ENCODE measurements at regions not wholly inside any gene's neighbourhood (a gene's known extent, or its start where the extent isn't known, plus 50 kb on each side); places are given as distances from the start of the nearest gene placed in this dataset.

- no peaks in the 10 kb centered on the region for H3K9me3 ChIP-seq
- intact Hi-C loops (cut with DNase I): no loop called here
- H3K4me1 ChIP-seq: peaks cover 2% of the 10 kb centered on the region
- TF ChIP-seq CTCF (IDR thresholded peaks at IDR 0.05): no peak
- ATAC-seq (no peak), DNase-seq (no peak)
- H3K27me3 ChIP-seq (ENCODE audit: insufficient read depth in 3 of 3, low read length in 2 of 3): no peaks in the 10 kb centered on the region
- H3K27ac ChIP-seq: no peak overlapping the region
- H3K4me3 ChIP-seq: no peak overlapping the region
- 70 to 72% (median 71%) methylated on average over 6 of the region's 6 CpGs for WGBS, 3 donors
- no peaks in the 10 kb centered on the region for H3K36me3 ChIP-seq (ENCODE audit: insufficient read depth in 1 of 2, low read depth in 1 of 2)
Measured at GRCh38 chr6:40955178-40955545, 83.9 kb downstream of the UNC5CL start.

GRCh38 chr6:40954446-40955177, 84.4 kb downstream of the UNC5CL start:
- no peak for ATAC-seq
- Histone ChIP-seq H3K27me3 (ENCODE audit: insufficient read depth in 3 of 3, low read length in 2 of 3) (no peaks in the 10 kb centered on the region), H3K4me1 (peaks cover 7% of the 10 kb centered on the region), H3K4me3 (no peak overlapping the region), H3K9me3 (no peaks in the 10 kb centered on the region), H3K27ac (no peak overlapping the region), H3K36me3 (ENCODE audit: insufficient read depth in 1 of 2, low read depth in 1 of 2) (no peaks in the 10 kb centered on the region)
- no peak for DNase-seq
- 81 to 93% (median 84%) methylated on average over 6 of the region's 6 CpGs for WGBS, 3 donors
- TF ChIP-seq CTCF (IDR thresholded peaks at IDR 0.05): no peak
- intact Hi-C loops (cut with DNase I): no loop called here

- DNase-seq: no peak
- H3K9me3 ChIP-seq: no peaks in the 10 kb centered on the region
- no peak overlapping the region for H3K27ac ChIP-seq
- no peak for ATAC-seq
- H3K36me3 ChIP-seq (ENCODE audit: insufficient read depth in 1 of 2, low read depth in 1 of 2): no peaks in the 10 kb centered on the region
- intact Hi-C loops (cut with DNase I): no loop called here
- no peaks in the 10 kb centered on the region for H3K27me3 ChIP-seq (ENCODE audit: insufficient read depth in 3 of 3, low read length in 2 of 3)
- 57 to 70% (median 62%) methylated on average over 4 of the region's 4 CpGs for WGBS, 3 donors
- H3K4me3 ChIP-seq: no peak overlapping the region
- H3K4me1 ChIP-seq: peaks cover 11% of the 10 kb centered on the region
- TF ChIP-seq CTCF (IDR thresholded peaks at IDR 0.05): no peak
Measured at GRCh38 chr6:40953486-40953885, 85.5 kb downstream of the UNC5CL start.

GRCh38 chr6:40950986-40951698, 87.9 kb downstream of the UNC5CL start:
- intact Hi-C loops (cut with DNase I): no loop called here
- Histone ChIP-seq H3K4me1 (peaks cover 33% of the 10 kb centered on the region), H3K27me3 (ENCODE audit: insufficient read depth in 3 of 3, low read length in 2 of 3) (no peaks in the 10 kb centered on the region), H3K4me3 (no peak overlapping the region), H3K36me3 (ENCODE audit: insufficient read depth in 1 of 2, low read depth in 1 of 2) (no peaks in the 10 kb centered on the region), H3K27ac (no peak overlapping the region), H3K9me3 (no peaks in the 10 kb centered on the region)
- TF ChIP-seq CTCF (IDR thresholded peaks at IDR 0.05): no peak
- DNase-seq (no peak), ATAC-seq (no peak)
- 68 to 76% (median 72%) methylated on average over 7 of the region's 7 CpGs for WGBS, 3 donors
